Liver (tissue), 8 donors: ENCODE measurements at regions not wholly inside any gene's neighbourhood (a gene's known extent, or its start where the extent isn't known, plus 50 kb on each side); places are given as distances from the start of the nearest gene placed in this dataset.

Source experiments
- DNase-seq: peaks from one replicate; pipeline ENCODE4 v3.0.0-alpha.2; 2017; ENCODE audit warnings: low spot score
- H3K27ac ChIP-seq, 2 donors: one replicate each; pipeline ENCODE4 v1.7.0; 2013; ENCODE audit warnings: inconsistent platforms in 2 of 2, low read length in 2 of 2, control low read depth in 1 of 2, low read depth in 1 of 2, mild to moderate bottlenecking in 1 of 2
- H3K27me3 ChIP-seq, 4 donors: one replicate each; pipeline versions ENCODE4 v1.6.1 to v1.7.0; 2013; ENCODE audit warnings: low read length in 3 of 4, inconsistent platforms in 1 of 4, mild to moderate bottlenecking in 1 of 4, moderate library complexity in 1 of 4; ENCODE audit not compliant: control insufficient read depth in 4 of 4, insufficient read depth in 4 of 4
- H3K36me3 ChIP-seq, 4 donors: one replicate each; pipeline versions ENCODE4 v1.6.1 to v1.7.0; 2013; ENCODE audit warnings: low read length in 3 of 4, mild to moderate bottlenecking in 3 of 4, low read depth in 1 of 4, moderate library complexity in 1 of 4; ENCODE audit not compliant: control insufficient read depth in 4 of 4, insufficient read depth in 3 of 4
- H3K4me1 ChIP-seq, 4 donors: one replicate each; pipeline versions ENCODE4 v1.6.1 to v1.7.0; 2013; ENCODE audit warnings: low read length in 3 of 4, mild to moderate bottlenecking in 3 of 4, moderate library complexity in 1 of 4; ENCODE audit not compliant: control insufficient read depth in 4 of 4, insufficient read depth in 4 of 4
- H3K4me3 ChIP-seq, 3 donors: one replicate each; pipeline versions ENCODE4 v1.6.1 to v1.7.0; 2013; ENCODE audit warnings: low read length in 3 of 3, control low read depth in 1 of 3, low read depth in 1 of 3, mild to moderate bottlenecking in 1 of 3
- H3K9ac ChIP-seq, 2 donors: one replicate each; pipeline ENCODE4 v1.7.0; 2013; ENCODE audit warnings: low read length in 2 of 2, mild to moderate bottlenecking in 2 of 2, moderate library complexity in 2 of 2, control low read depth in 1 of 2, low read depth in 1 of 2
- H3K9me3 ChIP-seq, 4 donors: one replicate each; pipeline versions ENCODE4 v1.6.1 to v1.7.0; 2013; ENCODE audit warnings: low read length in 3 of 4; ENCODE audit not compliant: control insufficient read depth in 4 of 4
- ATF3 ChIP-seq: IDR thresholded peaks from 2 replicates; pipeline ENCODE4 v1.6.1; 2016; ENCODE audit warnings: antibody characterized with exemption
- CTCF ChIP-seq: fragments of 150-350 bp; IDR thresholded peaks from 2 replicates; pipeline ENCODE4 v1.5.1; 2017; ENCODE audit warnings: improper control_type of control experiment, low read depth, low read length; ENCODE audit not compliant: missing input control
- EGR1 ChIP-seq, 2 donors: IDR thresholded peaks; 2 replicates each; pipeline ENCODE4 v1.6.1; 2016 to 2018; ENCODE audit warnings: antibody characterized with exemption in 2 of 2, low read depth in 2 of 2
- FOXA2 ChIP-seq: IDR thresholded peaks from 2 replicates; pipeline ENCODE4 v1.6.1; 2016; ENCODE audit warnings: antibody characterized with exemption
- GABPA ChIP-seq, 2 donors: IDR thresholded peaks in 1 of 2; conservative IDR thresholded peaks in 1 of 2; 2 replicates each; pipeline ENCODE4 v1.6.1; 2016; ENCODE audit warnings: antibody characterized with exemption in 2 of 2, mild to moderate bottlenecking in 1 of 2, moderate library complexity in 1 of 2
- HNF4A ChIP-seq, 2 donors: conservative IDR thresholded peaks; 2 replicates each; pipeline ENCODE4 v1.6.1; 2016; ENCODE audit warnings: antibody characterized with exemption in 2 of 2, mild to moderate bottlenecking in 2 of 2
- HNF4G ChIP-seq: IDR thresholded peaks from 2 replicates; pipeline ENCODE4 v1.6.1; 2016; ENCODE audit warnings: antibody characterized with exemption
- NR2F2 ChIP-seq: IDR thresholded peaks from 2 replicates; pipeline ENCODE4 v1.6.1; 2016; ENCODE audit warnings: antibody characterized with exemption
- RAD21 ChIP-seq, 2 donors: IDR thresholded peaks; 2 replicates each; pipeline ENCODE4 v1.6.1; 2016; ENCODE audit warnings: antibody characterized with exemption in 2 of 2, mild to moderate bottlenecking in 2 of 2
- REST ChIP-seq: IDR thresholded peaks from 2 replicates; pipeline ENCODE4 v1.6.1; 2016; ENCODE audit warnings: antibody characterized with exemption, mild to moderate bottlenecking
- RXRA ChIP-seq, 2 donors: IDR thresholded peaks; 2 replicates each; pipeline ENCODE4 v1.6.1; 2017 to 2018; ENCODE audit warnings: antibody characterized with exemption in 2 of 2, mild to moderate bottlenecking in 1 of 2
- SP1 ChIP-seq: IDR thresholded peaks from 2 replicates; pipeline ENCODE4 v1.6.1; 2018; ENCODE audit warnings: antibody characterized with exemption, mild to moderate bottlenecking
- TAF1 ChIP-seq: conservative IDR thresholded peaks from 2 replicates; pipeline ENCODE4 v1.6.1; 2016; ENCODE audit warnings: antibody characterized with exemption, mild to moderate bottlenecking
- YY1 ChIP-seq: IDR thresholded peaks from 2 replicates; pipeline ENCODE4 v1.6.1; 2016; ENCODE audit warnings: antibody characterized with exemption, mild to moderate bottlenecking
- WGBS: extraction: QIAGEN DNeasy Blood & Tissue Kit; methylation state at CpG from one replicate; pipeline ENCODE4 v1.1.7; 2013; 5-methylcytosine and 5-hydroxymethylcytosine counted together
- TF ChIP-seq, protein P1 (sequence below): IDR thresholded peaks from 2 replicates; pipeline ENCODE4 v1.6.1; 2016; ENCODE audit warnings: antibody characterized with exemption
- donor health status: healthy.
- donor health status: healthy.
- donor health status: healthy.
- donor health status: healthy.
- donor health status: healthy.

DNA sequence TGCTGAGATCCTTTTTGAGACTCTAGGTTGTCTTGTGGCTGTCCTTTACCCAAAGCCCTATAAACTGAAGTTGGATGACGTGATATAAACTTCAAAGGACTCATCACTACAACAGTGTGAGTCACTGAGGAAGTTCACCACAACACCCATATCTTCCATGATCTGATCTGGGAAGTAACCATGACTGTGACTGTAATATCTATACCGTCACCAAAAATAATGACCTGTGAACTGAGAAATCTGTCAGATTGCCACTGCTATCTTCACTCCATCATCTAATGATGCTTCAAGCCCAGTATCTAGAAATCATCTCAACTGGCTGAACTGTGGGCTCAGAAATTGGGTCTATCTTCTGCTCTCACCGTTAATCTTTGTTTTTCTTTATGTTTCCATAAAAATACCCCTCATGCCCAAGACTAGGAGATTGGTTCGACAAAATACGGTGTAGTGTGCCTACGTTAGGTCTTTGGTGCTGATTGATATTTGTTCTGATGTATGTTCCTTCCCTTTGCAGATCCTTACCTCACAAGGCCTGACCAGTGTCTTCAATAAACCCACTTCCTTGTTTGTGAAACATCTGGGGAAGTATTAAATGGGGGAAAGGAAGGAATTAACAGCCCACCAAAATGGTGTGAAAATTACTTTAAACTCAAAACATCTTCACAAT, 78.2 kb downstream of the MYL12B start:
- Histone ChIP-seq H3K4me1 (no peaks in the 10 kb centered on the region), H3K36me3 (no peaks in the 10 kb centered on the region), H3K27me3 (no peaks in the 10 kb centered on the region), H3K27ac (no peak overlapping the region), H3K4me3 (no peak overlapping the region), H3K9ac (no peak overlapping the region), H3K9me3 (no peaks in the 10 kb centered on the region)
- DNase-seq: no peak
- TF ChIP-seq ATF3 (no peak), FOXA2 (no peak), NR2F2 (no peak), SP1 (no peak), EGR1 (IDR thresholded peaks at IDR 0.05; ENCODE audit: low read depth in 2 of 2) (no peak), RXRA (IDR thresholded peaks at IDR 0.05) (no peak), HNF4G (no peak), HNF4A (conservative IDR thresholded peaks at IDR 0.05) (no peak)
- WGBS: 86% methylated on average over 6 of the region's 6 CpGs

DNA sequence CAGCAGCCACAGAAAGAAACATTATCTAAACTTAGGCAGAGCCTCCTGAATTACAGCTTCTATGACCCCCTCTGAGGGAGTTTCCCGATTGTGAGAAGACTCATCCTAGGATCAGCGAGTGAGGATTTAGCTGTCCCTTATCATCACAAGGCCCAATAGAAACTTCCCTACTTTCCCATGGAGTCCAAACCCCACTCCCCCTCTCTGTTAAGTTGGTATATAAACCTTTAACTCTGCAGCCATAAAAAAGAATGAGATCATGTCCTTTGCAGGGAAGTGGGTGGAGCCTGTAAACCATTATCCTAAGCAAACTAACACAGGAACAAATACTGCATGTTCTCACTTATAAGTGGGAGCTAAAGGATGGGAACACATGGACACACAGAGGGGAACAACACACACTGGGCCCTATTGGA, 78.8 kb downstream of the MYL12B start:
- H3K27me3 ChIP-seq: no peaks in the 10 kb centered on the region
- H3K4me3 ChIP-seq: no peak overlapping the region
- no peaks in the 10 kb centered on the region for H3K36me3 ChIP-seq
- WGBS: 77% methylated on average over 2 of the region's 2 CpGs
- H3K9ac ChIP-seq: no peak overlapping the region
- H3K4me1 ChIP-seq: no peaks in the 10 kb centered on the region
- no peak for DNase-seq
- H3K9me3 ChIP-seq: no peaks in the 10 kb centered on the region
- H3K27ac ChIP-seq: no peak overlapping the region
- TF ChIP-seq GABPA (IDR thresholded peaks at IDR 0.05 in 1 of 2, conservative IDR thresholded peaks at IDR 0.05 in 1 of 2): no peak

DNA sequence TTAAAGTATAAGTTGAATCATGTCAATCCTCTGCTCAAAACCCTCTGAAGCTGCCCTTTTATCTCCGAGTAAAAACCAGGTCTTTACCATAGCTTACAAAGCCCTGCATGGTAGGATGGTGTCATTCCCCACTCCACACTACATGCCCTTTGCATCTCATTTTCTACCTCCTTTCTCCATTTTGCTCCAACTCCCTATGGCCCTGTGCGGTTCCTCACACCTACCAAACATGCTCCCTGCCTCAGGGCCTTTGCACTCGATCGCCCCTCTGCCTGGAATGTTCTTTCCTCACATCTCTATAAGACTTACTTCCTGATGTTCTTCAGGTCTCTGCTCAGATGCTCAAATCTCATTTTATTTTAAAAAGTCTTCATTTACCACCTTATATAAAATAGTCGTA, 80.7 kb downstream of the MYL12B start:
- 96% methylated on average over 5 of the region's 5 CpGs for WGBS
- no peak overlapping the region for H3K27ac ChIP-seq
- H3K4me1 ChIP-seq: no peaks in the 10 kb centered on the region
- H3K27me3 ChIP-seq: no peaks in the 10 kb centered on the region
- no peak overlapping the region for H3K9ac ChIP-seq
- no peak overlapping the region for H3K4me3 ChIP-seq
- DNase-seq: no peak
- TF ChIP-seq FOXA2 (no peak), YY1 (no peak), REST (no peak), ATF3 (no peak), EGR1 (IDR thresholded peaks at IDR 0.05; ENCODE audit: low read depth in 2 of 2) (no peak), CTCF (no peak), RAD21 (IDR thresholded peaks at IDR 0.05) (no peak), NR2F2 (no peak), TAF1 (no peak), SP1 (no peak)
- TF ChIP-seq, protein P1, sequence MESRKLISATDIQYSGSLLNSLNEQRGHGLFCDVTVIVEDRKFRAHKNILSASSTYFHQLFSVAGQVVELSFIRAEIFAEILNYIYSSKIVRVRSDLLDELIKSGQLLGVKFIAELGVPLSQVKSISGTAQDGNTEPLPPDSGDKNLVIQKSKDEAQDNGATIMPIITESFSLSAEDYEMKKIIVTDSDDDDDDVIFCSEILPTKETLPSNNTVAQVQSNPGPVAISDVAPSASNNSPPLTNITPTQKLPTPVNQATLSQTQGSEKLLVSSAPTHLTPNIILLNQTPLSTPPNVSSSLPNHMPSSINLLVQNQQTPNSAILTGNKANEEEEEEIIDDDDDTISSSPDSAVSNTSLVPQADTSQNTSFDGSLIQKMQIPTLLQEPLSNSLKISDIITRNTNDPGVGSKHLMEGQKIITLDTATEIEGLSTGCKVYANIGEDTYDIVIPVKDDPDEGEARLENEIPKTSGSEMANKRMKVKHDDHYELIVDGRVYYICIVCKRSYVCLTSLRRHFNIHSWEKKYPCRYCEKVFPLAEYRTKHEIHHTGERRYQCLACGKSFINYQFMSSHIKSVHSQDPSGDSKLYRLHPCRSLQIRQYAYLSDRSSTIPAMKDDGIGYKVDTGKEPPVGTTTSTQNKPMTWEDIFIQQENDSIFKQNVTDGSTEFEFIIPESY: no peak
- no peaks in the 10 kb centered on the region for H3K36me3 ChIP-seq
- H3K9me3 ChIP-seq: no peaks in the 10 kb centered on the region
